ENCODE measurements at regions not wholly inside any gene's neighbourhood (a gene's known extent, or its start where the extent isn't known, plus 50 kb on each side); places are given as distances from the start of the nearest gene placed in this dataset.

DNA sequence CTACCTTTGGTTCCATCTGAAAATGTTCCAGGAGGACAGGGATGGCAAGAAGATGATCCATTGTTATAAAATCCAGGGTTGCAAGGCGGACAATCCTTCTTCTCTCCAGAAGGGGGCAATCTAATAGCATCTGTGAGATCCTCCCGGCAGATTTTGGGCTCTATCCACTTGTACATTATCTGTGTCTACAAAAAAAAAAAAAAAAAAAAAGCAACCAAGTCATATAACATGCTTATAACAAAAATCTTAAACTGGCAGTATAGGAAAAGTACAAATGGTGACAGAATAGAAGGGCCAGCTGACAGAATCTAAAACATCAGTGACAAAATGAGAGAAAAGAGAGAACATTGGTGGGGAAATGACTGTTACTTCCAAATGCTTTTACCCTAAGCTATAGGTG lies 132.7 kb downstream of the ELAPOR2 start:
- ATAC-seq (peak; percentile 64), DNase-seq (peak; percentile 42)
- peak; percentile 77 for TF ChIP-seq CTCF (IDR thresholded peaks at IDR 0.05)
- intact Hi-C loops (cut with micrococcal nuclease) = no loop called here
- Mint-ChIP-seq H3K27ac (no peak overlapping the region), H3K36me3 (ENCODE audit: low read depth) (no peaks in the 10 kb centered on the region), H3K4me1 (ENCODE audit: low read depth) (peaks cover 9% of the 10 kb centered on the region), H3K4me3 (no peak overlapping the region), H3K9me3 (no peaks in the 10 kb centered on the region), H3K27me3 (peaks cover 10% of the 10 kb centered on the region)
- CTCF ChIA-PET = interaction anchor here (0.6 to 3.8 kb wide), 24 partner anchors 8 to 489 kb away, joined by 3 to 51 read pairs (median 4); partner anchors contain the start of gene DMTF1
- POLR2A ChIA-PET = no interaction called here

GRCh38 chr7:86925221-86925620 lies 134.2 kb downstream of the ELAPOR2 start:
- Mint-ChIP-seq H3K9me3 (no peaks in the 10 kb centered on the region), H3K4me3 (no peak overlapping the region), H3K27me3 (peaks cover 10% of the 10 kb centered on the region), H3K36me3 (ENCODE audit: low read depth) (no peaks in the 10 kb centered on the region), H3K4me1 (ENCODE audit: low read depth) (peaks cover 4% of the 10 kb centered on the region), H3K27ac (no peak overlapping the region)
- no peak for TF ChIP-seq CTCF (IDR thresholded peaks at IDR 0.05)
- intact Hi-C loops (cut with micrococcal nuclease) = no loop called here
- no peak for DNase-seq
- ChIA-PET CTCF (interaction anchor here (1.0 to 3.8 kb wide), 6 partner anchors 9 to 491 kb away, joined by 3 to 51 read pairs (median 8); no protein-coding TSS in a partner anchor), POLR2A (no interaction called here)
- ATAC-seq = no peak

GRCh38 chr7:86923527-86923926 lies 135.9 kb downstream of the ELAPOR2 start:
- Mint-ChIP-seq H3K27me3 (peaks cover 7% of the 10 kb centered on the region), H3K9me3 (no peaks in the 10 kb centered on the region), H3K4me3 (no peak overlapping the region), H3K4me1 (ENCODE audit: low read depth) (no peaks in the 10 kb centered on the region), H3K36me3 (ENCODE audit: low read depth) (no peaks in the 10 kb centered on the region), H3K27ac (no peak overlapping the region)
- CTCF ChIA-PET = interaction anchor here (1.5 to 1.8 kb wide), 2 partner anchors 68 to 225 kb away, joined by 3 to 6 read pairs; no protein-coding TSS in a partner anchor
- POLR2A ChIA-PET = no interaction called here
- intact Hi-C loops (cut with micrococcal nuclease) = no loop called here
- ATAC-seq (no peak), DNase-seq (no peak)
- TF ChIP-seq CTCF (IDR thresholded peaks at IDR 0.05) = no peak

- H3K27me3 Mint-ChIP-seq = peaks cover 8% of the 10 kb centered on the region
- no peaks in the 10 kb centered on the region for H3K4me1 Mint-ChIP-seq (ENCODE audit: low read depth)
- no peak for DNase-seq
- no peaks in the 10 kb centered on the region for H3K36me3 Mint-ChIP-seq (ENCODE audit: low read depth)
- intact Hi-C loops (cut with micrococcal nuclease) = no loop called here
- no peak overlapping the region for H3K27ac Mint-ChIP-seq
- no peak for TF ChIP-seq CTCF (IDR thresholded peaks at IDR 0.05)
- ChIA-PET CTCF (no interaction called here), POLR2A (no interaction called here)
- no peak overlapping the region for H3K4me3 Mint-ChIP-seq
- no peak for ATAC-seq
- no peaks in the 10 kb centered on the region for H3K9me3 Mint-ChIP-seq
Measured at GRCh38 chr7:86920154-86920553, 139.3 kb downstream of the ELAPOR2 start.

DNA sequence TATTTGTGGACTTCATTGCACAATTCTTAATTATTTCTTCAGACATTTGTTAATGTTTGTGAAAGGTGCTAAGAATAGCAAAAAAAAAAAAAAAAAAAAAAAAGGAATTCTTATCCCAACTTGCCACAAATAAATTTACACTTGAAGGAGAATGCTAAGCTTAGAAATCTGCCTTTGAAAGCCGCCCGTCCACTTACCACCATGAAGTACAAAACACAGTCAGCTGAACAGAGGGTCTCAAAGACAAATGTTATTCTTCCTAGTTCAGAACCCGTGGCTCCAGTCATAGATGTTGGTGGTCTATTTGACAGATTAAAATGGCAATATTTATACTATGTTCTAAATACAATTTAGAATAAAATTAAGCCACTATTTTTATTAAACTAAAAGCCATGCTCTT lies 141.2 kb downstream of the ELAPOR2 start:
- no peak for ATAC-seq
- POLR2A ChIA-PET = interaction anchor here (0.9 kb wide), 1 partner anchor 80 kb away, joined by 3 read pairs; no protein-coding TSS in a partner anchor
- H3K27me3 Mint-ChIP-seq = peaks cover 3% of the 10 kb centered on the region

More for the DNA sequence above, 141.2 kb downstream of the ELAPOR2 start:
- DNase-seq = no peak
- TF ChIP-seq CTCF (IDR thresholded peaks at IDR 0.05) = no peak
- CTCF ChIA-PET = interaction anchor here (0.9 to 1.7 kb wide), 2 partner anchors 9 to 318 kb away, joined by 3 to 6 read pairs; no protein-coding TSS in a partner anchor
- Mint-ChIP-seq H3K4me1 (ENCODE audit: low read depth) (no peaks in the 10 kb centered on the region), H3K27ac (no peak overlapping the region), H3K9me3 (no peaks in the 10 kb centered on the region), H3K4me3 (no peak overlapping the region), H3K36me3 (ENCODE audit: low read depth) (no peaks in the 10 kb centered on the region)
- intact Hi-C loops (cut with micrococcal nuclease) = no loop called here
